ENCODE measurements at regions not wholly inside any gene's neighbourhood (a gene's known extent, or its start where the extent isn't known, plus 50 kb on each side); places are given as distances from the start of the nearest gene placed in this dataset.

DNA sequence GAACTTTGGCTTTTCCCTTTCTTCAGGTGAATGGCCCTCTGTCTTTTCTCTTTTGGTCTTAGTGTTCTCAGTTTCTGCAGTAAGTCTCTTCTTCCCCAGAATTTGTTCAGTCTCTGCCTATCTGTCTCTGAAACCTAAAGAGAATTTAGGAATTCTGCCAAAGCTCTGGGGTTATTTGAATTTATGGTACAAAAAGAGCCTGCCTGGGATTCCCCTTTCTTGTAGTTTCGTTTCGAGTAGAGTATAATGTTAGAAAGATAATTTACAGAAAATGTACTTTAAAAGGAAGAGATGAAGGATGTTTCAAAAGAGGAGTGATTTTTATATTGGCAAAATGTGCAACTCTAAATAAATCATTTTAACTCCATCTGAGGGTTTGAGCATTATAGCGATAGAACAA, 247.4 kb upstream of the SATB1 start:
- no peak for TF ChIP-seq EZH2 (IDR thresholded peaks at IDR 0.05; ENCODE audit: borderline replicate concordance, low read depth, low read length, poor library complexity, severe bottlenecking)
- TF ChIP-seq, protein P1, sequence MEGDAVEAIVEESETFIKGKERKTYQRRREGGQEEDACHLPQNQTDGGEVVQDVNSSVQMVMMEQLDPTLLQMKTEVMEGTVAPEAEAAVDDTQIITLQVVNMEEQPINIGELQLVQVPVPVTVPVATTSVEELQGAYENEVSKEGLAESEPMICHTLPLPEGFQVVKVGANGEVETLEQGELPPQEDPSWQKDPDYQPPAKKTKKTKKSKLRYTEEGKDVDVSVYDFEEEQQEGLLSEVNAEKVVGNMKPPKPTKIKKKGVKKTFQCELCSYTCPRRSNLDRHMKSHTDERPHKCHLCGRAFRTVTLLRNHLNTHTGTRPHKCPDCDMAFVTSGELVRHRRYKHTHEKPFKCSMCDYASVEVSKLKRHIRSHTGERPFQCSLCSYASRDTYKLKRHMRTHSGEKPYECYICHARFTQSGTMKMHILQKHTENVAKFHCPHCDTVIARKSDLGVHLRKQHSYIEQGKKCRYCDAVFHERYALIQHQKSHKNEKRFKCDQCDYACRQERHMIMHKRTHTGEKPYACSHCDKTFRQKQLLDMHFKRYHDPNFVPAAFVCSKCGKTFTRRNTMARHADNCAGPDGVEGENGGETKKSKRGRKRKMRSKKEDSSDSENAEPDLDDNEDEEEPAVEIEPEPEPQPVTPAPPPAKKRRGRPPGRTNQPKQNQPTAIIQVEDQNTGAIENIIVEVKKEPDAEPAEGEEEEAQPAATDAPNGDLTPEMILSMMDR (conservative IDR thresholded peaks at IDR 0.05; ENCODE audit: low read depth, low read length), result no peak
